ENCODE measurements at regions not wholly inside any gene's neighbourhood (a gene's known extent, or its start where the extent isn't known, plus 50 kb on each side); places are given as distances from the start of the nearest gene placed in this dataset.

GRCh38 chr3:73745526-73746191 is 120.9 kb upstream of the PDZRN3 start:
- Mint-ChIP-seq H3K9me3 (no peaks in the 10 kb centered on the region), H3K4me1 (peaks cover 3 to 4% of the 10 kb centered on the region in 2 experiments), H3K4me3 (no peak overlapping the region), H3K27me3 (ENCODE audit: low read depth) (no peaks in the 10 kb centered on the region), H3K27ac (no peak overlapping the region), H3K36me3 (ENCODE audit: insufficient read depth in 1 of 3, low read depth in 3 of 3) (no peaks in the 10 kb centered on the region)
- H3K23me2 ChIP-seq (ENCODE audit: insufficient read length, low read depth, low read length, poor library complexity, severe bottlenecking): no peaks in the 10 kb centered on the region
- H3K4me1 ChIP-seq (ENCODE audit: insufficient read depth, low read length): no peaks in the 10 kb centered on the region
- H3T11ph ChIP-seq (ENCODE audit: low read length): no peak overlapping the region
- no peak overlapping the region for H2BK5ac ChIP-seq (ENCODE audit: insufficient read length, low read length)
- H3K18ac ChIP-seq (ENCODE audit: insufficient read length, low read depth, low read length): no peak overlapping the region
- H3K14ac ChIP-seq (ENCODE audit: insufficient read depth, low read length): no peak overlapping the region
- H3K56ac ChIP-seq (ENCODE audit: insufficient read length, low read depth, low read length): no peak overlapping the region
- H3K79me1 ChIP-seq (ENCODE audit: insufficient read depth, low read depth, low read length, poor library complexity, severe bottlenecking): no peaks in the 10 kb centered on the region
- no peak overlapping the region for H2BK120ac ChIP-seq (ENCODE audit: low read depth, low read length, poor library complexity, severe bottlenecking)
- H3K79me2 ChIP-seq (ENCODE audit: insufficient read depth, low read length): no peaks in the 10 kb centered on the region
- H2BK15ac ChIP-seq (ENCODE audit: low read depth, low read length): no peak overlapping the region
- H4K20me1 ChIP-seq (ENCODE audit: control insufficient read depth, insufficient read depth, insufficient read length): no peaks in the 10 kb centered on the region
- no peak overlapping the region for H4K8ac ChIP-seq (replicated peaks; ENCODE audit: insufficient read length, low read depth, low read length)
- H2BK20ac ChIP-seq (ENCODE audit: low read depth, low read length, poor library complexity, severe bottlenecking): no peak overlapping the region
- TF ChIP-seq, protein P1, sequence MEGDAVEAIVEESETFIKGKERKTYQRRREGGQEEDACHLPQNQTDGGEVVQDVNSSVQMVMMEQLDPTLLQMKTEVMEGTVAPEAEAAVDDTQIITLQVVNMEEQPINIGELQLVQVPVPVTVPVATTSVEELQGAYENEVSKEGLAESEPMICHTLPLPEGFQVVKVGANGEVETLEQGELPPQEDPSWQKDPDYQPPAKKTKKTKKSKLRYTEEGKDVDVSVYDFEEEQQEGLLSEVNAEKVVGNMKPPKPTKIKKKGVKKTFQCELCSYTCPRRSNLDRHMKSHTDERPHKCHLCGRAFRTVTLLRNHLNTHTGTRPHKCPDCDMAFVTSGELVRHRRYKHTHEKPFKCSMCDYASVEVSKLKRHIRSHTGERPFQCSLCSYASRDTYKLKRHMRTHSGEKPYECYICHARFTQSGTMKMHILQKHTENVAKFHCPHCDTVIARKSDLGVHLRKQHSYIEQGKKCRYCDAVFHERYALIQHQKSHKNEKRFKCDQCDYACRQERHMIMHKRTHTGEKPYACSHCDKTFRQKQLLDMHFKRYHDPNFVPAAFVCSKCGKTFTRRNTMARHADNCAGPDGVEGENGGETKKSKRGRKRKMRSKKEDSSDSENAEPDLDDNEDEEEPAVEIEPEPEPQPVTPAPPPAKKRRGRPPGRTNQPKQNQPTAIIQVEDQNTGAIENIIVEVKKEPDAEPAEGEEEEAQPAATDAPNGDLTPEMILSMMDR (conservative IDR thresholded peaks at IDR 0.05): no peak
- H3K23ac ChIP-seq (ENCODE audit: insufficient read length, low read depth, low read length): no peak overlapping the region
- no peak overlapping the region for H4K91ac ChIP-seq (ENCODE audit: insufficient read length, low read depth, low read length)
- no peak overlapping the region for H3K27ac ChIP-seq (ENCODE audit: insufficient read length, low read depth, low read length)
- H4K5ac ChIP-seq (ENCODE audit: insufficient read length, low read depth, low read length): no peak overlapping the region
- H3K9ac ChIP-seq (ENCODE audit: extremely low read depth, insufficient read length, low read length): no peak overlapping the region
- no peak overlapping the region for H2AFZ ChIP-seq (ENCODE audit: low read length)
- no CpG with 5 or more reads among the region's 9 CpGs for WGBS (ENCODE audit: extremely low coverage, insufficient read length, low lambda C conversion rate)
- no peak overlapping the region for H2AK5ac ChIP-seq (ENCODE audit: insufficient read length, low read length)
- no peak for DNase-seq
- no peaks in the 10 kb centered on the region for H3K27me3 ChIP-seq (ENCODE audit: insufficient read depth, low read length)
- H2BK12ac ChIP-seq (ENCODE audit: insufficient read length, low read depth, low read length): no peak overlapping the region
- H3K4me2 ChIP-seq (ENCODE audit: insufficient read depth, insufficient read length, low read length): no peak overlapping the region
- no peaks in the 10 kb centered on the region for H3K9me3 ChIP-seq (ENCODE audit: control insufficient read depth, low read depth, low read length)
- no peak overlapping the region for H3K4ac ChIP-seq (ENCODE audit: low read depth, low read length)

Measured in H9 (cell line).